Activated T-helper 1 cell treated with anti-CD3 and anti-CD28 coated beads, Interleukin-12 subunit alpha, Interleukin-12 subunit beta, Interleukin-2, Interleukin-4 antibody, amounts not matched to agents 30 ng/mL and 10 ng/mL and 1 ng/mL, durations not matched to agents 14 hours and 24 hours and 36 hours (primary cell): ENCODE measurements at regions not wholly inside any gene's neighbourhood (a gene's known extent, or its start where the extent isn't known, plus 50 kb on each side); places are given as distances from the start of the nearest gene placed in this dataset.

ENCODE experiments used
- DNase-seq: peaks from one replicate; pipeline ENCODE4 v3.0.0; 2021; ENCODE audit warnings: low spot score
- H3K27ac Mint-ChIP-seq: one replicate; pipeline ENCODE4 v1.8.0; 2021; ENCODE audit warnings: mild to moderate bottlenecking, mixed read lengths
- H3K27me3 Mint-ChIP-seq: one replicate; pipeline ENCODE4 v1.8.0; 2022; ENCODE audit warnings: mild to moderate bottlenecking, moderate library complexity, mixed read lengths; ENCODE audit not compliant: insufficient read depth
- H3K36me3 Mint-ChIP-seq: one replicate; pipeline ENCODE4 v1.8.0; 2021; ENCODE audit warnings: low read depth, mixed read lengths
- H3K4me1 Mint-ChIP-seq: one replicate; pipeline ENCODE4 v1.8.0; 2021; ENCODE audit warnings: low read depth, mixed read lengths
- H3K4me3 Mint-ChIP-seq: one replicate; pipeline ENCODE4 v1.8.0; 2021; ENCODE audit warnings: mild to moderate bottlenecking, moderate library complexity, mixed read lengths
- H3K9me3 Mint-ChIP-seq: one replicate; pipeline ENCODE4 v1.8.0; 2021; ENCODE audit warnings: mixed read lengths
- intact Hi-C: fragments of 100-400 bp; cut with micrococcal nuclease; formaldehyde crosslinking; loops from one replicate; pipeline ENCODE4 v1.15.1; 2024

- H3K36me3 Mint-ChIP-seq = no peaks in the 10 kb centered on the region
Measured at GRCh38 chr7:89887489-89887888, 266.8 kb upstream of the STEAP1 start.

GRCh38 chr7:89908736-89909135, 245.5 kb upstream of the STEAP1 start:
- Mint-ChIP-seq H3K9me3 (no peaks in the 10 kb centered on the region), H3K4me1 (no peaks in the 10 kb centered on the region), H3K27ac (no peak overlapping the region), H3K27me3 (no peaks in the 10 kb centered on the region), H3K4me3 (no peak overlapping the region), H3K36me3 (no peaks in the 10 kb centered on the region)
- DNase-seq = no peak
- intact Hi-C loops = no loop called here

More at GRCh38 chr7:89887489-89887888, 266.8 kb upstream of the STEAP1 start:
- H3K4me1 Mint-ChIP-seq = no peaks in the 10 kb centered on the region
- no peak for DNase-seq
- H3K9me3 Mint-ChIP-seq = no peaks in the 10 kb centered on the region
- no peaks in the 10 kb centered on the region for H3K27me3 Mint-ChIP-seq
- no peak overlapping the region for H3K27ac Mint-ChIP-seq
- intact Hi-C loops = no loop called here
- H3K4me3 Mint-ChIP-seq = no peak overlapping the region

GRCh38 chr7:89914711-89915110, 239.6 kb upstream of the STEAP1 start:
- H3K36me3 Mint-ChIP-seq = no peaks in the 10 kb centered on the region
- H3K4me3 Mint-ChIP-seq = no peak overlapping the region
- no peaks in the 10 kb centered on the region for H3K4me1 Mint-ChIP-seq
- DNase-seq = no peak
- H3K27ac Mint-ChIP-seq = no peak overlapping the region
- no peaks in the 10 kb centered on the region for H3K27me3 Mint-ChIP-seq
- H3K9me3 Mint-ChIP-seq = no peaks in the 10 kb centered on the region
- intact Hi-C loops = no loop called here

- DNase-seq = no peak
- H3K27me3 Mint-ChIP-seq = no peaks in the 10 kb centered on the region
- H3K36me3 Mint-ChIP-seq = no peaks in the 10 kb centered on the region
- intact Hi-C loops = no loop called here
- H3K4me1 Mint-ChIP-seq = no peaks in the 10 kb centered on the region
- peaks cover 4% of the 10 kb centered on the region for H3K9me3 Mint-ChIP-seq
- no peak overlapping the region for H3K4me3 Mint-ChIP-seq
- no peak overlapping the region for H3K27ac Mint-ChIP-seq
Measured at GRCh38 chr7:89926194-89926593, 228.1 kb upstream of the STEAP1 start.

- Mint-ChIP-seq H3K36me3 (no peaks in the 10 kb centered on the region), H3K4me3 (no peak overlapping the region), H3K27ac (no peak overlapping the region), H3K27me3 (no peaks in the 10 kb centered on the region), H3K4me1 (no peaks in the 10 kb centered on the region), H3K9me3 (peaks cover 4% of the 10 kb centered on the region)
- intact Hi-C loops = no loop called here
- DNase-seq = no peak
Measured at GRCh38 chr7:89926701-89927100, 227.6 kb upstream of the STEAP1 start.

GRCh38 chr7:89927762-89928161, 226.5 kb upstream of the STEAP1 start:
- no peak for DNase-seq
- Mint-ChIP-seq H3K36me3 (no peaks in the 10 kb centered on the region), H3K4me3 (no peak overlapping the region), H3K27me3 (no peaks in the 10 kb centered on the region), H3K4me1 (no peaks in the 10 kb centered on the region), H3K27ac (no peak overlapping the region), H3K9me3 (peaks cover 4% of the 10 kb centered on the region)
- intact Hi-C loops = no loop called here

GRCh38 chr7:89928451-89928850, 225.8 kb upstream of the STEAP1 start:
- H3K36me3 Mint-ChIP-seq = no peaks in the 10 kb centered on the region
- H3K27me3 Mint-ChIP-seq = no peaks in the 10 kb centered on the region
- H3K9me3 Mint-ChIP-seq = peaks cover 4% of the 10 kb centered on the region
- no peak for DNase-seq
- intact Hi-C loops = no loop called here
- no peak overlapping the region for H3K4me3 Mint-ChIP-seq
- H3K4me1 Mint-ChIP-seq = no peaks in the 10 kb centered on the region
- H3K27ac Mint-ChIP-seq = no peak overlapping the region

- Mint-ChIP-seq H3K4me3 (no peak overlapping the region), H3K9me3 (no peaks in the 10 kb centered on the region), H3K36me3 (no peaks in the 10 kb centered on the region), H3K4me1 (no peaks in the 10 kb centered on the region), H3K27ac (no peak overlapping the region), H3K27me3 (no peaks in the 10 kb centered on the region)
- intact Hi-C loops = no loop called here
- DNase-seq = no peak
Measured at GRCh38 chr7:89934101-89934500, 220.2 kb upstream of the STEAP1 start.

- H3K4me1 Mint-ChIP-seq = no peaks in the 10 kb centered on the region
- no peak for DNase-seq
- no peak overlapping the region for H3K4me3 Mint-ChIP-seq
- intact Hi-C loops = no loop called here
- H3K36me3 Mint-ChIP-seq = no peaks in the 10 kb centered on the region
- no peak overlapping the region for H3K27ac Mint-ChIP-seq
- H3K9me3 Mint-ChIP-seq = no peaks in the 10 kb centered on the region
- no peaks in the 10 kb centered on the region for H3K27me3 Mint-ChIP-seq
Measured at GRCh38 chr7:89943525-89944050, 210.7 kb upstream of the STEAP1 start.

GRCh38 chr7:89958525-89959068, 195.7 kb upstream of the STEAP1 start:
- Mint-ChIP-seq H3K27me3 (no peaks in the 10 kb centered on the region), H3K27ac (no peak overlapping the region), H3K36me3 (no peaks in the 10 kb centered on the region), H3K9me3 (no peaks in the 10 kb centered on the region), H3K4me1 (no peaks in the 10 kb centered on the region), H3K4me3 (no peak overlapping the region)
- DNase-seq = no peak
- intact Hi-C loops = no loop called here

- intact Hi-C loops = no loop called here
- Mint-ChIP-seq H3K36me3 (no peaks in the 10 kb centered on the region), H3K4me1 (no peaks in the 10 kb centered on the region), H3K9me3 (peaks cover 3% of the 10 kb centered on the region), H3K4me3 (no peak overlapping the region), H3K27ac (no peak overlapping the region), H3K27me3 (no peaks in the 10 kb centered on the region)
- DNase-seq = no peak
Measured at GRCh38 chr7:89966067-89966664, 188.1 kb upstream of the STEAP1 start.

GRCh38 chr7:89975577-89975976, 178.7 kb upstream of the STEAP1 start:
- H3K27ac Mint-ChIP-seq = no peak overlapping the region
- H3K4me1 Mint-ChIP-seq = no peaks in the 10 kb centered on the region
- intact Hi-C loops = no loop called here
- H3K9me3 Mint-ChIP-seq = no peaks in the 10 kb centered on the region
- H3K36me3 Mint-ChIP-seq = no peaks in the 10 kb centered on the region
- no peaks in the 10 kb centered on the region for H3K27me3 Mint-ChIP-seq
- DNase-seq = no peak
- no peak overlapping the region for H3K4me3 Mint-ChIP-seq

GRCh38 chr7:89987665-89988064, 166.6 kb upstream of the STEAP1 start:
- intact Hi-C loops = no loop called here
- H3K36me3 Mint-ChIP-seq = no peaks in the 10 kb centered on the region
- no peak overlapping the region for H3K4me3 Mint-ChIP-seq
- H3K4me1 Mint-ChIP-seq = no peaks in the 10 kb centered on the region
- no peak for DNase-seq
- H3K27ac Mint-ChIP-seq = no peak overlapping the region
- peaks cover 6% of the 10 kb centered on the region for H3K9me3 Mint-ChIP-seq
- H3K27me3 Mint-ChIP-seq = no peaks in the 10 kb centered on the region

GRCh38 chr7:89988074-89988473, 166.2 kb upstream of the STEAP1 start:
- Mint-ChIP-seq H3K27ac (no peak overlapping the region), H3K27me3 (no peaks in the 10 kb centered on the region), H3K4me1 (no peaks in the 10 kb centered on the region), H3K4me3 (no peak overlapping the region), H3K36me3 (no peaks in the 10 kb centered on the region), H3K9me3 (peaks cover 6% of the 10 kb centered on the region)
- no peak for DNase-seq
- intact Hi-C loops = no loop called here
